ENCODE measurements at regions not wholly inside any gene's neighbourhood (a gene's known extent, or its start where the extent isn't known, plus 50 kb on each side); places are given as distances from the start of the nearest gene placed in this dataset.

GRCh38 chr1:232238009-232238408 is 391.9 kb downstream of the SIPA1L2 start:
- H3K4me3 ChIP-seq (ENCODE audit: insufficient read depth, low read depth, low read length), result no peak overlapping the region
- H2AK9ac ChIP-seq (replicated peaks; ENCODE audit: low read depth, low read length, poor library complexity), result no peak overlapping the region
- no peak overlapping the region for H4K8ac ChIP-seq (ENCODE audit: low read depth in 2 of 2, low read length in 2 of 2)
- peaks cover 3% of the 10 kb centered on the region for H3K27me3 ChIP-seq (ENCODE audit: control insufficient read depth, insufficient read depth, low read length)
- BruUV-seq (replicated peaks), result no TSS peak
- DNase-seq, result no peak
- H3K9ac ChIP-seq (ENCODE audit: low read depth, low read length), result no peak overlapping the region
- WGBS, 2 experiments (ENCODE audit: extremely low coverage in 2 of 2, insufficient read length in 1 of 2), result no CpG with 5 or more reads among the region's 4 CpGs
- TF ChIP-seq MXI1 (IDR thresholded peaks at IDR 0.05; ENCODE audit: borderline replicate concordance, low read depth, low read length) (no peak), SMC3 (IDR thresholded peaks at IDR 0.05; ENCODE audit: low read depth, low read length) (no peak)
- H3K79me1 ChIP-seq (ENCODE audit: low read depth in 1 of 2, low read length in 2 of 2), result no peaks in the 10 kb centered on the region
- ChIA-PET POLR2A (ENCODE audit: unreplicated experiment) (no interaction called here), CTCF (no interaction called here)
- H2AK5ac ChIP-seq (ENCODE audit: low read depth, low read length), result no peak overlapping the region
- H2BK20ac ChIP-seq (ENCODE audit: low read depth, low read length), result no peak overlapping the region
- no peaks in the 10 kb centered on the region for H3K36me3 ChIP-seq (ENCODE audit: control insufficient read depth, insufficient read depth, low read length)
- H4K20me1 ChIP-seq (ENCODE audit: insufficient read depth, low read length), result no peaks in the 10 kb centered on the region
- H3K9me1 ChIP-seq (ENCODE audit: insufficient read depth, low read length), result no peaks in the 10 kb centered on the region
- in situ Hi-C loops (cut with MboI; ENCODE audit: low sequenced_read_pairs) (no loop called here), intact Hi-C loops (cut with micrococcal nuclease) (no loop called here), dilution Hi-C loops (cut with HindIII; ENCODE audit: low sequenced_read_pairs, unreplicated experiment) (no loop called here)
- no peak overlapping the region for H3K27ac ChIP-seq (ENCODE audit: insufficient read depth, low read length)
- H3K9me3 ChIP-seq (ENCODE audit: control insufficient read depth, insufficient read depth, low read length), result no peaks in the 10 kb centered on the region
- no peak overlapping the region for H2BK15ac ChIP-seq (ENCODE audit: low read depth, low read length)
- no peak overlapping the region for H2BK5ac ChIP-seq (ENCODE audit: low read depth, low read length, poor library complexity, severe bottlenecking)
- H2AFZ ChIP-seq (replicated peaks; ENCODE audit: low read length, poor library complexity), result no peak overlapping the region
- H3K56ac ChIP-seq (ENCODE audit: extremely low read depth, insufficient read depth, low read length), result no peak overlapping the region
- H3K4me2 ChIP-seq (ENCODE audit: low read depth, low read length), result no peak overlapping the region
- H3K4me1 ChIP-seq (ENCODE audit: control insufficient read depth, insufficient read depth, low read length), result no peaks in the 10 kb centered on the region
- H4K91ac ChIP-seq (ENCODE audit: insufficient read depth, low read depth, low read length), result no peak overlapping the region
- no peak overlapping the region for H3K23ac ChIP-seq (ENCODE audit: low read depth, low read length)
- no peak overlapping the region for H3K4ac ChIP-seq (ENCODE audit: low read depth, low read length)
- no peak overlapping the region for H3K18ac ChIP-seq (ENCODE audit: low read depth, low read length)
- no peak for ATAC-seq (ENCODE audit: low read depth)
- H4K5ac ChIP-seq (ENCODE audit: low read depth, low read length), result no peak overlapping the region
- no peak overlapping the region for H3K14ac ChIP-seq (replicated peaks; ENCODE audit: low read depth, low read length)
- no peak overlapping the region for H2BK120ac ChIP-seq (ENCODE audit: low read depth, low read length)

Measured in IMR-90 (cell line).